NOMO-1 (cell line): ENCODE measurements at regions not wholly inside any gene's neighbourhood (a gene's known extent, or its start where the extent isn't known, plus 50 kb on each side); places are given as distances from the start of the nearest gene placed in this dataset.
A peak's percentile ranks its signal among the peaks of the same experiment; 100 is the strongest.

ENCODE experiments used
- DNase-seq, 2 experiments: peaks; one replicate each; lab custom pipeline; 2025; ENCODE audit not compliant: unreplicated experiment in 2 of 2; lab: John Stamatoyannopoulos, UW

DNA sequence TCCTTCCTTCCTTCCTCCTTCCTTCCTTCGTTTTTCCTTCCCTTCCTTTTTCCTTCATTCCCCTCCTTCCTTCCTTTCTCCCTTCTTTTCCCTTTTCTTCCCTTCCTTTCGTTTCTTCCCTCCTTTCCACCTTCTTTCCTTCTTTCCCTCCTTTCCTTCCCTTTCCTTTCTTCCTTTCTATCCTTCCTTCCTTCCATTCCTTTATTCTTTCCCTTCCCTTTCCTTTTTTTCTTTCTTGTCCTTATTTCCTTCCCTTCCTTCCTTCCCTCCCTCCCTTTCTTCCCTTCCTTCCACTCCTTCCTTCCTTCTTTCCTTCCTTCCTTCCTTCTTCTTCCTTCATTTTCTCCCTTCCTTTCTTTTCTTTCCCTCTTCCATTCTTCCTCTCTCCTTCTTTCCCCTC, 394.6 kb downstream of the GABRB3 start:
- DNase-seq = no peak

- no peak for DNase-seq
Observed at GRCh38 chr15:26376243-26376642, 396.6 kb downstream of the GABRB3 start.

- DNase-seq = no peak
Observed at GRCh38 chr15:26374806-26375205, 398.1 kb downstream of the GABRB3 start.

- no peak for DNase-seq
Observed at GRCh38 chr15:26372706-26373105, 400.2 kb downstream of the GABRB3 start.

DNA sequence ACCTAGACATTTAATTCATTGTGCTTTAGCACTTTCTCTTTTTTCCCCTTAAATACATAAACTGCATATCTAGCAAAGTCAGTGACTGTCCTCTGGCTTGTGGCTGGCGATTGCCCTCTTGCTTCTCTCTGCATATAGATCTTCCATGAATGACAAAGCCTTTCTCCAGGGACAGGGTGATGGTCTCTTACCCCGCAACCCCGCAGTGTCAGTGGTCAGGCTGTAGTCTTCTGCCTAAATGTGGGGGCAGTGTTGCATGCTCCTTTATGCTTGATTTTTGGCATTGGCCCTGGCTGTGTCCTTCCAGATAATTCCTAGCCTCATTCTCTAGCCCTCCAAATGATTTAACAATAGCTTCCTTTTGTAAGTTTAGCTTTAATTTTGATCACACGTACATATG, 407.8 kb downstream of the GABRB3 start:
- DNase-seq = no peak

- DNase-seq = no peak
Observed at GRCh38 chr15:26359855-26360254, 413.0 kb downstream of the GABRB3 start.

- peak in 1 of 2 experiments; percentile 1 for DNase-seq
Observed at GRCh38 chr15:26358708-26359107, 414.2 kb downstream of the GABRB3 start.

GRCh38 chr15:26357653-26358052, 415.2 kb downstream of the GABRB3 start:
- no peak for DNase-seq

GRCh38 chr15:26355472-26356074, 417.3 kb downstream of the GABRB3 start:
- DNase-seq = no peak

DNA sequence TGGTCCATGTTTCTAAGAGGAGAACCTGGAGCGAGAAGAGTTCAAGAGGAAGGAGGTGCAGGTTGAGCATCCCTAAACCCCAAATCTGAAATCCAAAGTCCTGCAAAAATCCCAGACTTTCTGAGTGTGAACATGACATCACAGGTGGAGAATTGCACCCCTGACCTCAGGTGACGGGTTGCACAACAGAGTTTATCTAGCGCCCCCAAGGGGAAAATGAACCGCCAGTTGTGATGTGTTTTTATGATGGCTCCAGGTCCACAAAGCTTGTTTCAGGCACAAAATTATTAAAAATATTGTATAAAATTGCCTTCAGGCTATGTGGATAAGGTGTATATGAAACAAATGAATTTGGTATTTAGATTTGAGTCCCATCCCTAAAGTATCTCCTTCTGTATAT, 420.0 kb downstream of the GABRB3 start:
- DNase-seq = no peak

DNA sequence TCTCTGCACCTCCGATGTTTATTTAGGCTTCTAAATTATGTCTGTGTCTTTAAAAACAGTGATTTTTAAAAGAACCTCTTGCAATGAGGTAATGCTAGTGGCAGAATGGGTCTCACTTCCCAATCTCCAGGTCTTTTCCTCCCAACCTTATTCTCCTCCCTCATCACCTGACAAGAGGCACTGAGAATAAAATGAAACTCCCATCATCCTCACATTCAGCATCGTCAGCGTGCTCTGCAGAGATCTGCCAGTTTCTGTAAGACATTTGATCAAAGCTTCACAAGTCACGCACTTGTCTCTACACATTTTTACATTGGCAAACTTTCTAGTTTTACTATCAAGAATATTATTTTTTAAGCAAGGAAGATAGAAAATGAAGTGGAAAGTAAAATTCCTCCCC, 420.5 kb downstream of the GABRB3 start:
- DNase-seq = no peak

GRCh38 chr15:26325495-26325894, 447.4 kb downstream of the GABRB3 start:
- DNase-seq = no peak

GRCh38 chr15:26323566-26323965, 449.3 kb downstream of the GABRB3 start:
- no peak for DNase-seq

DNA sequence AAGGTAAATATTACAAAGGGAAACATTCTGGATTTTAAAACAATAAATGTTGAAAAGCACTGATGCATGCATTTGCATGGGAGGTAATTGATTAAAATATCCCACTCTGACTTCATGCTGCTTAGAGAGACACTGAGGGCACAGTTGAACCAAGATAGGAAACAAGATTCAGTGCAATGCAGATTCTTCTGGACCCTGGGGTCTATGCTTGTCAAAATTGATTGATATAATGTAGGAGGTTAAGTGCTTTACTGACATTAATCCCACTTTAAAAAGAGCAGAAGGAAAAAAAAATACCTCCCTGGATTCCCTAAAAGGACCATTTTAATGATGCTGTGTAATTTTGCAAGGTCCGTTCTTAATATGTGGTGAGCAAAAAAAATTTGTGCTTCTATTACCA, 454.2 kb downstream of the GABRB3 start:
- DNase-seq = no peak

GRCh38 chr15:26314577-26314976, 451.4 kb upstream of the ATP10A start:
- no peak for DNase-seq

GRCh38 chr15:26311710-26312236, 448.6 kb upstream of the ATP10A start:
- DNase-seq = no peak

DNA sequence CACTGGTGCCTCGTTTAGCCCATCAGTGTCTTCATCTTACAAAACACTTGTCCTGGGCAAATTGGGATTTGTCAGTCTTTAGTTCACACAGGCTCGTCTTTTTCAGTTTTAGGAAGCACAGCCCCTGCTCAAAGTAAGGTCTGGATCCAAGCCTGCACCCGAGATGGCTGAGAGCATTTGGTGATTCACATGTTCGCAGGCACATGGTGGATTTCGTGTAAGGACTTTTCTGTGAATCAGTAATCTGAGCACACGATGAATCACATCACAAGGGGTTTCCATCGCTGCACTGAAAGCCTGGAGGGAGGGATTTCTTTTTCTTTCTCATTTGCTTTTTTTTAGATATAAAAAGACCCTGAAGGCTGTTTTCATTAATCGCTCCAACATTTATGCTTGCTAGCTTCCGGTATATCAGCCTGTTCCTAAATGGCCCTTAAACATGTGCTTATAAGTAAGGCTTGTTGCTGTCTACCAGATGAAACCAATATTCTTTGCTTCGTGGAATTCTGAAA, 435.6 kb upstream of the ATP10A start:
- DNase-seq = no peak

- no peak for DNase-seq
Observed at GRCh38 chr15:26298010-26298658, 435.0 kb upstream of the ATP10A start.

DNA sequence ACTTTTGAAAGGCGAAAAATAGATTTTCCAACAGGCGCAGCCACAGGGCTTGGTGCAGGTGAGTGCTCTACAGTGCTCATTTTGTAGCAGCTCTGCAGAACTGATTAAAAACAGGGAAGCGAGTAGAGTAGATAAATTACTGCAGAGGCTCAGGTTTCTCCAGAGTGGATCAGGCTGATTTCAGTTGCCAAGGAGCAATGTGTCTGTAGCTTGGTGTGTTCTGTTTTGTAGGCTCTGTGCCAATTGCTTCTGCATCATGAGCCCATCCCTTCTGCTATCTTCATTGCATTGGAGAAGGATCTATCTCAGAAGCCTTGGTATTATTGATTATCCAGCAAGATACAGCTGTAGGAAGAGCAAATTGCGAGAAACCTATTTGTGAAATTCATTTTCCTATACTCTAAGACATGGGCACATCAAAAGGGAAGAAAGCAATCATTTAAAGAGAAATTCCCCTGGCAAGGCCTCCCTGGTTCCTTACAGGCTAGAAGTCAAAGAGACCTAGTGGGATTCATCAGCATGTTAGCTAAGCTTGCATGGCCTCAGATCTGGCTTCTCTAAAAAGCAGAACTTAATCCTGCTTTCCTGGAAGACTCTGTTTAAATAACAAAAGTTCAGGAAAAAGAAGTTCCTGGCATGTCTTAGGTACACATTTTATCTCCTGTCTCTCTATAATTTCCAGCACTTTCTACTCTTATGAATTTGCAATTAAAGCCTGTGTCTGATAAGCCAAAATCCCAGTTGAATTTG, 432.4 kb upstream of the ATP10A start:
- no peak for DNase-seq

DNA sequence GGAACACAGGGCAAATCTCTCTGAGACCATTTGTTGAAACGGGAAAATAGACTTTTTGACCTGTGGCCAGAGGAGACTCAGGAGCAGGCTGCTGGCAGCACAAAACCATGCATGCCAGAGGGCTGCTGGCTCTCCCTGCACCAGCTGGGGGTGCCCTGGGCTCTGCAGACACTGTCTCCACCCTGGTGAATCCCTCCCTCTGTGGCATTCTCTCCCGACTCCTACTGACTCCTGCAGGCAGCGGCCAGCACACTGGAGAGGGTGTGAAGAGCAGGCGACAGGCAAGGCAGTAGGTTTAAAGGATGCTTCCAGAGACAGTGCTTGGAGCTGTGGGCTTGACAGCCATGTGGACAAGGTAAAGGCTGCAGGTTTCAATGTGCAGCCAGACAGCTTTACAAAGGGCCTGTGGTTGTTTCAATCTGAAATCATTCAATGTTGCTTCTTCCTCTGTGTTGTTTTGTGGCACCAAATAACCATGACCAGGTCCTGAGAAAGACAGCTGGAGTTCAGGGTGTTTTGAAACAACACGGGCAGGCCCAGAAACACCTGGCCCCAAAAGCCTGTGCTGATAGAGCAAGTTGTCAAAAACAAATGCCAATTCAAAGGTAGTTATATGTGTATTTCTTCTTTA, 431.0 kb upstream of the ATP10A start:
- no peak for DNase-seq

- DNase-seq = no peak
Observed at GRCh38 chr15:26287381-26287780, 424.3 kb upstream of the ATP10A start.
